ENCODE measurements at regions not wholly inside any gene's neighbourhood (a gene's known extent, or its start where the extent isn't known, plus 50 kb on each side); places are given as distances from the start of the nearest gene placed in this dataset.

- TF ChIP-seq EZH2 (IDR thresholded peaks at IDR 0.05; ENCODE audit: low read length) (no peak), CTCF (optimal IDR thresholded peaks at IDR 0.05 in 1 of 3, IDR thresholded peaks at IDR 0.05 in 1 of 3, conservative IDR thresholded peaks at IDR 0.05 in 1 of 3; ENCODE audit: extremely low read depth in 1 of 3, insufficient read depth in 2 of 3, low read length in 3 of 3) (no peak)
Measured at GRCh38 chr3:87796137-87796842, 262.5 kb downstream of the CGGBP1 start.

All from keratinocyte (primary cell).